ENCODE measurements at regions not wholly inside any gene's neighbourhood (a gene's known extent, or its start where the extent isn't known, plus 50 kb on each side); places are given as distances from the start of the nearest gene placed in this dataset.

GRCh38 chr11:122173074-122173450 is 57.0 kb upstream of the BLID start (continued):
- TF ChIP-seq CSRNP3 (CRISPR knock-in tag; IDR thresholded peaks at IDR 0.05): no peak

- ATAC-seq: no peak
- TF ChIP-seq PPARA (CRISPR knock-in tag; IDR thresholded peaks at IDR 0.05; ENCODE audit: borderline replicate concordance) (no peak), OSR1 (CRISPR knock-in tag; IDR thresholded peaks at IDR 0.05) (no peak), GLIS3 (CRISPR knock-in tag; IDR thresholded peaks at IDR 0.05) (no peak), ARNTL (CRISPR knock-in tag; IDR thresholded peaks at IDR 0.05; ENCODE audit: borderline replicate concordance, low read depth) (no peak)
Measured at GRCh38 chr11:122172352-122173073, 56.5 kb upstream of the BLID start.

GRCh38 chr11:122170815-122171475 is 54.9 kb upstream of the BLID start:
- TF ChIP-seq CSDC2 (CRISPR knock-in tag; IDR thresholded peaks at IDR 0.05) (no peak), TOX (CRISPR knock-in tag; IDR thresholded peaks at IDR 0.05; ENCODE audit: borderline replicate concordance) (no peak), ISL1 (CRISPR knock-in tag; IDR thresholded peaks at IDR 0.05) (no peak), POU6F1 (CRISPR knock-in tag; IDR thresholded peaks at IDR 0.05; ENCODE audit: borderline replicate concordance, low read depth) (no peak), TCF4 (CRISPR knock-in tag; IDR thresholded peaks at IDR 0.05; ENCODE audit: borderline replicate concordance) (no peak), BACH2 (CRISPR knock-in tag; IDR thresholded peaks at IDR 0.05; ENCODE audit: borderline replicate concordance) (no peak), ZNF70 (CRISPR knock-in tag; IDR thresholded peaks at IDR 0.05) (no peak)
- ATAC-seq: peak; percentile 38; the same call in 2 of the 3 replicates

- TF ChIP-seq BACH2 (CRISPR knock-in tag; IDR thresholded peaks at IDR 0.05; ENCODE audit: borderline replicate concordance) (no peak), ZFP3 (CRISPR knock-in tag; IDR thresholded peaks at IDR 0.05) (no peak), ARNTL (CRISPR knock-in tag; IDR thresholded peaks at IDR 0.05; ENCODE audit: borderline replicate concordance, low read depth) (no peak), OSR1 (CRISPR knock-in tag; IDR thresholded peaks at IDR 0.05) (no peak), PATZ1 (CRISPR knock-in tag; IDR thresholded peaks at IDR 0.05; ENCODE audit: borderline replicate concordance) (no peak), ZC3H10 (CRISPR knock-in tag; IDR thresholded peaks at IDR 0.05) (no peak), RARB (CRISPR knock-in tag; IDR thresholded peaks at IDR 0.05) (no peak), ZNF70 (CRISPR knock-in tag; IDR thresholded peaks at IDR 0.05) (no peak), TSHZ2 (CRISPR knock-in tag; IDR thresholded peaks at IDR 0.05) (no peak), PPARA (CRISPR knock-in tag; IDR thresholded peaks at IDR 0.05; ENCODE audit: borderline replicate concordance) (no peak), CSRNP3 (CRISPR knock-in tag; IDR thresholded peaks at IDR 0.05) (no peak), ZNF565 (CRISPR knock-in tag; conservative IDR thresholded peaks at IDR 0.05; ENCODE audit: low read depth) (no peak), ISL1 (CRISPR knock-in tag; IDR thresholded peaks at IDR 0.05) (no peak), CREB5 (CRISPR knock-in tag; IDR thresholded peaks at IDR 0.05; ENCODE audit: low read depth) (no peak), TCF4 (CRISPR knock-in tag; IDR thresholded peaks at IDR 0.05; ENCODE audit: borderline replicate concordance) (no peak)
- ATAC-seq: no peak
Measured at GRCh38 chr11:122168218-122168617, 52.2 kb upstream of the BLID start.

Data from SK-N-SH treated with all-trans-retinoic acid at 6 μM for 48 hours (cell line).